CD1c-positive myeloid dendritic cell (primary cell): ENCODE measurements at regions not wholly inside any gene's neighbourhood (a gene's known extent, or its start where the extent isn't known, plus 50 kb on each side); places are given as distances from the start of the nearest gene placed in this dataset.

Experiments used
- DNase-seq: peaks from one replicate; pipeline ENCODE4 v3.0.0-alpha.2; 2016; ENCODE audit errors: extremely low spot score

- no peak for DNase-seq
Measured at GRCh38 chr5:6831678-6832671, 118.7 kb downstream of the TENT4A start.

GRCh38 chr5:6832994-6833393, 119.8 kb downstream of the TENT4A start:
- no peak for DNase-seq

- DNase-seq, result no peak
Measured at GRCh38 chr5:6833406-6833805, 120.2 kb downstream of the TENT4A start.

GRCh38 chr5:6837095-6837494, 123.9 kb downstream of the TENT4A start:
- no peak for DNase-seq

GRCh38 chr5:6837519-6838110, 124.4 kb downstream of the TENT4A start:
- peak; percentile 40 for DNase-seq

- DNase-seq, result no peak
Measured at GRCh38 chr5:6838736-6839135, 125.5 kb downstream of the TENT4A start.

- DNase-seq, result no peak
Measured at GRCh38 chr5:6840136-6840793, 127.0 kb downstream of the TENT4A start.

GRCh38 chr5:6843335-6843734, 130.1 kb downstream of the TENT4A start:
- DNase-seq, result no peak

GRCh38 chr5:6843821-6844220, 130.6 kb downstream of the TENT4A start:
- DNase-seq, result no peak

GRCh38 chr5:6845856-6846255, 132.6 kb downstream of the TENT4A start:
- DNase-seq, result no peak

- no peak for DNase-seq
Measured at GRCh38 chr5:6847870-6848269, 134.6 kb downstream of the TENT4A start.

GRCh38 chr5:6849316-6850105, 136.3 kb downstream of the TENT4A start:
- no peak for DNase-seq

- DNase-seq, result no peak
Measured at GRCh38 chr5:6850106-6850432, 136.8 kb downstream of the TENT4A start.

GRCh38 chr5:6856653-6857052, 143.4 kb downstream of the TENT4A start:
- DNase-seq, result no peak

GRCh38 chr5:6858419-6858818, 145.2 kb downstream of the TENT4A start:
- no peak for DNase-seq

- DNase-seq, result no peak
Measured at GRCh38 chr5:6859023-6859422, 145.8 kb downstream of the TENT4A start.

- no peak for DNase-seq
Measured at GRCh38 chr5:6859951-6860638, 146.9 kb downstream of the TENT4A start.

GRCh38 chr5:6861036-6861435, 147.8 kb downstream of the TENT4A start:
- DNase-seq, result no peak

- DNase-seq, result no peak
Measured at GRCh38 chr5:6861667-6862066, 148.4 kb downstream of the TENT4A start.

- no peak for DNase-seq
Measured at GRCh38 chr5:6862306-6862705, 149.1 kb downstream of the TENT4A start.

GRCh38 chr5:6867712-6868111, 154.5 kb downstream of the TENT4A start:
- DNase-seq, result no peak
